K562 (cell line): ENCODE measurements at regions not wholly inside any gene's neighbourhood (a gene's known extent, or its start where the extent isn't known, plus 50 kb on each side); places are given as distances from the start of the nearest gene placed in this dataset.

Experiments used
- ESRRA ChIP-seq: fragments of 450-650 bp; IDR thresholded peaks from 2 replicates; pipeline ENCODE4 v1.6.1; 2014; ENCODE audit warnings: low read depth, mild to moderate bottlenecking, moderate library complexity, borderline replicate concordance
- SLC30A9 ChIP-seq: fragments of 250-450 bp; sonication (Bioruptor Pico); IDR thresholded peaks from 2 replicates; pipeline ENCODE4 v1.8.0; 2022; ENCODE audit warnings: mild to moderate bottlenecking, moderate library complexity
- ZFP36 ChIP-seq: fragments of 150-350 bp; IDR thresholded peaks from 2 replicates; pipeline ENCODE4 v1.6.1; 2018; ENCODE audit warnings: low read length, low read depth; ENCODE audit not compliant: partially characterized antibody
- ZNF77 ChIP-seq: fragments of 250-450 bp; sonication (Bioruptor Pico); IDR thresholded peaks from 2 replicates; pipeline ENCODE4 v1.5.0; 2020
- TF ChIP-seq, protein P1 (sequence below): fragments of 450-650 bp; IDR thresholded peaks from 2 replicates; pipeline ENCODE4 v1.6.1; 2018; ENCODE audit not compliant: partially characterized antibody
- TF ChIP-seq, protein P2 (sequence below), 3 experiments: IDR thresholded peaks in 2 of 3; conservative IDR thresholded peaks in 1 of 3; 2 replicates each; pipeline ENCODE4 v1.5.1; 2011 to 2012; ENCODE audit warnings: low read length in 3 of 3, mild to moderate bottlenecking in 3 of 3, control low read depth in 2 of 3, improper control_type of control experiment in 1 of 3, inconsistent platforms in 1 of 3, low read depth in 1 of 3, mixed read lengths in 1 of 3, moderate library complexity in 1 of 3; ENCODE audit not compliant: insufficient read depth in 2 of 3

DNA sequence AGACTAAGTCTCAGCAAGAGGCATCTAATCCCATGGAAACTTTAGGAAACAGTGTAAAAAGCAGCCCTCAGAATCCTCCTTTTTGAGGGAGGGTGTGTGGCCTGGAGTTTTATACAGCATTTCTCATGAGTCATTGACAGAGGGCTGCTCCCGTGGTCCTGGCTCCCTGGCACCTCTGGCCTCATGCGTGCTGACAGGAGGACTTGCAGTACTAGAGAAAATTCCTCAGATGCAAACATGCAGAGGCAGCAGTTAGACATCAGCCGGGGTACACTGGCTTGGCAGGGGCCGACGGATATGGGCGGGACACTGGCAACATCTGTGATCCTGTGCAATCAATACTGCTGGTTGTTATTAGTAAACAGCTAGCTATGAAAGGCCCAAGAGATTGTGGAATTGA is 925.1 kb upstream of the CELF2 start (continued):
- TF ChIP-seq, protein P1, sequence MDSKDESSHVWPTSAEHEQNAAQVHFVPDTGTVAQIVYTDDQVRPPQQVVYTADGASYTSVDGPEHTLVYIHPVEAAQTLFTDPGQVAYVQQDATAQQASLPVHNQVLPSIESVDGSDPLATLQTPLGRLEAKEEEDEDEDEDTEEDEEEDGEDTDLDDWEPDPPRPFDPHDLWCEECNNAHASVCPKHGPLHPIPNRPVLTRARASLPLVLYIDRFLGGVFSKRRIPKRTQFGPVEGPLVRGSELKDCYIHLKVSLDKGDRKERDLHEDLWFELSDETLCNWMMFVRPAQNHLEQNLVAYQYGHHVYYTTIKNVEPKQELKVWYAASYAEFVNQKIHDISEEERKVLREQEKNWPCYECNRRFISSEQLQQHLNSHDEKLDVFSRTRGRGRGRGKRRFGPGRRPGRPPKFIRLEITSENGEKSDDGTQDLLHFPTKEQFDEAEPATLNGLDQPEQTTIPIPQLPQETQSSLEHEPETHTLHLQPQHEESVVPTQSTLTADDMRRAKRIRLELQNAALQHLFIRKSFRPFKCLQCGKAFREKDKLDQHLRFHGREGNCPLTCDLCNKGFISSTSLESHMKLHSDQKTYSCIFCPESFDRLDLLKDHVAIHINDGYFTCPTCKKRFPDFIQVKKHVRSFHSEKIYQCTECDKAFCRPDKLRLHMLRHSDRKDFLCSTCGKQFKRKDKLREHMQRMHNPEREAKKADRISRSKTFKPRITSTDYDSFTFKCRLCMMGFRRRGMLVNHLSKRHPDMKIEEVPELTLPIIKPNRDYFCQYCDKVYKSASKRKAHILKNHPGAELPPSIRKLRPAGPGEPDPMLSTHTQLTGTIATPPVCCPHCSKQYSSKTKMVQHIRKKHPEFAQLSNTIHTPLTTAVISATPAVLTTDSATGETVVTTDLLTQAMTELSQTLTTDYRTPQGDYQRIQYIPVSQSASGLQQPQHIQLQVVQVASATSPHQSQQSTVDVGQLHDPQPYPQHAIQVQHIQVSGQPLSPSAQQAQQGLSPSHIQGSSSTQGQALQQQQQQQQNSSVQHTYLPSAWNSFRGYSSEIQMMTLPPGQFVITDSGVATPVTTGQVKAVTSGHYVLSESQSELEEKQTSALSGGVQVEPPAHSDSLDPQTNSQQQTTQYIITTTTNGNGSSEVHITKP = no peak
- TF ChIP-seq ZNF77 (CRISPR knock-in tag) (no peak), ESRRA (no peak), SLC30A9 (no peak), ZFP36 (no peak)
- TF ChIP-seq, protein P2, sequence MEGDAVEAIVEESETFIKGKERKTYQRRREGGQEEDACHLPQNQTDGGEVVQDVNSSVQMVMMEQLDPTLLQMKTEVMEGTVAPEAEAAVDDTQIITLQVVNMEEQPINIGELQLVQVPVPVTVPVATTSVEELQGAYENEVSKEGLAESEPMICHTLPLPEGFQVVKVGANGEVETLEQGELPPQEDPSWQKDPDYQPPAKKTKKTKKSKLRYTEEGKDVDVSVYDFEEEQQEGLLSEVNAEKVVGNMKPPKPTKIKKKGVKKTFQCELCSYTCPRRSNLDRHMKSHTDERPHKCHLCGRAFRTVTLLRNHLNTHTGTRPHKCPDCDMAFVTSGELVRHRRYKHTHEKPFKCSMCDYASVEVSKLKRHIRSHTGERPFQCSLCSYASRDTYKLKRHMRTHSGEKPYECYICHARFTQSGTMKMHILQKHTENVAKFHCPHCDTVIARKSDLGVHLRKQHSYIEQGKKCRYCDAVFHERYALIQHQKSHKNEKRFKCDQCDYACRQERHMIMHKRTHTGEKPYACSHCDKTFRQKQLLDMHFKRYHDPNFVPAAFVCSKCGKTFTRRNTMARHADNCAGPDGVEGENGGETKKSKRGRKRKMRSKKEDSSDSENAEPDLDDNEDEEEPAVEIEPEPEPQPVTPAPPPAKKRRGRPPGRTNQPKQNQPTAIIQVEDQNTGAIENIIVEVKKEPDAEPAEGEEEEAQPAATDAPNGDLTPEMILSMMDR (IDR thresholded peaks at IDR 0.05 in 2 of 3, conservative IDR thresholded peaks at IDR 0.05 in 1 of 3; ENCODE audit: insufficient read depth in 2 of 3, low read depth in 1 of 3, low read length in 3 of 3) = no peak
- TF ChIP-seq, all 486 proteins: peak for 0
